Activated T-cell treated with anti-CD3 and anti-CD28 coated beads for 1 hour (primary cell): ENCODE measurements at regions not wholly inside any gene's neighbourhood (a gene's known extent, or its start where the extent isn't known, plus 50 kb on each side); places are given as distances from the start of the nearest gene placed in this dataset.
"Not testable (repeated sequence)": the region's sequence is repeated elsewhere in the genome, so short reads cannot be mapped to it uniquely, and the experiment has no call there.

Source experiments
- DNase-seq: peaks from one replicate; pipeline ENCODE4 v3.0.0-alpha.2; 2020; ENCODE audit warnings: low read depth

- no peak for DNase-seq
Observed at GRCh38 chr3:106317141-106318055, 448.6 kb upstream of the CBLB start.

- not testable (repeated sequence) for DNase-seq
Observed at GRCh38 chr3:106321438-106321837, 452.6 kb upstream of the CBLB start.

GRCh38 chr3:106323586-106323985 is 454.8 kb upstream of the CBLB start:
- no peak for DNase-seq

GRCh38 chr3:106326941-106327695 is 458.3 kb upstream of the CBLB start:
- no peak for DNase-seq

GRCh38 chr3:106327696-106328025 is 458.8 kb upstream of the CBLB start:
- DNase-seq, result no peak

GRCh38 chr3:106328224-106328623 is 459.4 kb upstream of the CBLB start:
- no peak for DNase-seq

- DNase-seq, result no peak
Observed at GRCh38 chr3:106329521-106329920, 460.7 kb upstream of the CBLB start.

GRCh38 chr3:106331636-106332035 is 462.8 kb upstream of the CBLB start:
- DNase-seq, result no peak

- no peak for DNase-seq
Observed at GRCh38 chr3:106332129-106332528, 463.3 kb upstream of the CBLB start.

GRCh38 chr3:106332884-106333283 is 464.1 kb upstream of the CBLB start:
- DNase-seq, result no peak

- no peak for DNase-seq
Observed at GRCh38 chr3:106333911-106334618, 465.3 kb upstream of the CBLB start.

GRCh38 chr3:106336619-106337018 is 467.8 kb upstream of the CBLB start:
- DNase-seq, result no peak

GRCh38 chr3:106337116-106337515 is 468.3 kb upstream of the CBLB start:
- DNase-seq, result no peak

- DNase-seq, result no peak
Observed at GRCh38 chr3:106338582-106339214, 469.9 kb upstream of the CBLB start.

GRCh38 chr3:106339551-106339950 is 470.7 kb upstream of the CBLB start:
- no peak for DNase-seq

- no peak for DNase-seq
Observed at GRCh38 chr3:106341087-106341486, 472.3 kb upstream of the CBLB start.

GRCh38 chr3:106341586-106342162 is 472.9 kb upstream of the CBLB start:
- no peak for DNase-seq

- DNase-seq, result no peak
Observed at GRCh38 chr3:106342386-106342785, 473.6 kb upstream of the CBLB start.

- no peak for DNase-seq
Observed at GRCh38 chr3:106343811-106344210, 475.0 kb upstream of the CBLB start.

- DNase-seq, result no peak
Observed at GRCh38 chr3:106345353-106346027, 476.7 kb upstream of the CBLB start.

- DNase-seq, result no peak
Observed at GRCh38 chr3:106347350-106347749, 478.5 kb upstream of the CBLB start.
